K562 (cell line): ENCODE measurements at regions not wholly inside any gene's neighbourhood (a gene's known extent, or its start where the extent isn't known, plus 50 kb on each side); places are given as distances from the start of the nearest gene placed in this dataset.

Experiments used
- ATAC-seq: fragments of 200-7000 bp; cut with Tn5 transposase; 3 replicates; pipeline ENCODE4 v1.9.1; 2020; ENCODE audit warnings: moderate library complexity
- BruUV-seq: library from RNA; stranded (reverse); fragments of 400-500 nt; replicated peaks from 2 replicates; lab custom pipeline; 2021; lab: Mats Ljungman, UMichigan
- CTCF ChIA-PET: fragments of 300-600 bp; formaldehyde crosslinking; extraction: SDS; loops from one replicate; lab custom pipeline; 2021; ENCODE audit warnings: low intra/inter-chr PET ratio; lab: Yijun Ruan, JAX
- POLR2A ChIA-PET: fragments of 300-600, 350-650 bp; sonication (Branson Sonifier 250); formaldehyde crosslinking; extraction: SDS; loops from one replicate; lab custom pipeline; 2021; ENCODE audit warnings: antibody characterized with exemption, inconsistent platforms; lab: Yijun Ruan, JAX
- DNase-seq, 4 experiments: peaks; one replicate each; pipeline versions ENCODE4 v3.0.0 to v3.0.0-alpha.2; 2011 to 2018; ENCODE audit warnings: low spot score in 3 of 4, mixed read lengths in 3 of 4; ENCODE audit errors: extremely low read depth in 1 of 4
- FAIRE-seq: peaks from 2 replicates; lab custom pipeline; 2011; peaks lifted over from hg19 to GRCh38; lab: Jason Lieb, UNC
- H2AFZ ChIP-seq: 2 replicates; pipeline ENCODE4 v1.6.0; 2011; ENCODE audit warnings: low read depth, low read length, control low read depth, inconsistent platforms
- H3K27ac ChIP-seq: fragments of 200-600 bp; 3 replicates; pipeline ENCODE4 v1.8.0; 2011; ENCODE audit warnings: low read depth, mild to moderate bottlenecking, control low read depth, inconsistent platforms, low read length, moderate library complexity, mixed read lengths; ENCODE audit errors: extremely low read depth
- H3K27me3 ChIP-seq, 2 experiments: fragments of 300-600 bp in 1 of 2; 2 replicates in 1 of 2; 3 replicates in 1 of 2; pipeline versions ENCODE4 v1.6.0 to v1.8.0; 2011; ENCODE audit warnings: inconsistent platforms in 2 of 2, low read length in 2 of 2, mild to moderate bottlenecking in 1 of 2, mixed read lengths in 1 of 2, moderate library complexity in 1 of 2; ENCODE audit not compliant: control insufficient read depth in 2 of 2, insufficient read depth in 2 of 2
- H3K36me3 ChIP-seq: fragments of 300-600 bp; 3 replicates; pipeline ENCODE4 v1.8.0; 2011; ENCODE audit warnings: mild to moderate bottlenecking, low read length, inconsistent platforms; ENCODE audit not compliant: control insufficient read depth, insufficient read depth
- H3K4me1 ChIP-seq, 2 experiments: fragments of 200-600 bp in 1 of 2; replicated peaks in 1 of 2; 2 replicates in 1 of 2; 3 replicates in 1 of 2; pipeline versions ENCODE4 v1.5.1 to v1.8.0; 2011; ENCODE audit warnings: inconsistent platforms in 2 of 2, low read length in 2 of 2, mild to moderate bottlenecking in 1 of 2, mixed read lengths in 1 of 2, moderate library complexity in 1 of 2; ENCODE audit not compliant: control insufficient read depth in 2 of 2, insufficient read depth in 2 of 2
- H3K4me2 ChIP-seq: 2 replicates; pipeline ENCODE4 v1.6.1; 2011; ENCODE audit warnings: low read length, control low read depth, inconsistent platforms, mixed read lengths; ENCODE audit not compliant: insufficient read depth
- H3K4me3 ChIP-seq: fragments of 200-600 bp; sonication (generic), shearing (Covaris generic); 2 replicates; pipeline ENCODE4 v1.5.1; 2016; ENCODE audit warnings: control low read depth, inconsistent platforms
- H3K79me2 ChIP-seq: fragments of 200-600 bp; 3 replicates; pipeline ENCODE4 v1.8.0; 2011; ENCODE audit warnings: low read length, inconsistent platforms; ENCODE audit not compliant: control insufficient read depth, insufficient read depth
- H3K9ac ChIP-seq, 2 experiments: 2 replicates each; pipeline versions ENCODE4 v1.6.0 to v1.6.1; 2011; ENCODE audit warnings: low read depth in 2 of 2, low read length in 2 of 2, control low read depth in 1 of 2, inconsistent platforms in 1 of 2, mild to moderate bottlenecking in 1 of 2, mixed read lengths in 1 of 2; ENCODE audit not compliant: insufficient read depth in 1 of 2
- H3K9me1 ChIP-seq: one replicate; pipeline ENCODE4 v1.6.0; 2011; ENCODE audit warnings: inconsistent platforms, mild to moderate bottlenecking, low read length, moderate library complexity; ENCODE audit not compliant: control insufficient read depth, insufficient read depth
- H3K9me3 ChIP-seq: replicated peaks from 2 replicates; pipeline ENCODE4 v1.5.1; 2011; ENCODE audit warnings: low read depth, low read length, inconsistent platforms; ENCODE audit not compliant: control insufficient read depth, insufficient read depth
- H4K20me1 ChIP-seq: replicated peaks from 2 replicates; pipeline ENCODE4 v1.6.1; 2011; ENCODE audit warnings: low read length, inconsistent platforms, mixed read lengths; ENCODE audit not compliant: control insufficient read depth, insufficient read depth
- ARNT ChIP-seq, 2 experiments: fragments of 450-650 bp; IDR thresholded peaks; 2 replicates each; pipeline ENCODE4 v1.6.1; 2016; ENCODE audit warnings: mild to moderate bottlenecking in 1 of 2
- CAMTA2 ChIP-seq: fragments of 250-450 bp; sonication (Bioruptor Pico); conservative IDR thresholded peaks from 2 replicates; pipeline ENCODE4 v1.5.1; 2022
- MED1 ChIP-seq: sonication (generic); formaldehyde crosslinking; IDR thresholded peaks from 2 replicates; pipeline ENCODE4 v1.8.1; 2023; ENCODE audit warnings: missing genetic modification reagents, borderline replicate concordance
- MTA1 ChIP-seq: fragments of 450-650 bp; IDR thresholded peaks from 2 replicates; pipeline ENCODE4 v1.6.1; 2017; ENCODE audit warnings: borderline replicate concordance
- NCOA2 ChIP-seq, 2 experiments: fragments of 450-650 bp; IDR thresholded peaks; 2 replicates each; pipeline ENCODE4 v1.6.1; 2018; ENCODE audit warnings: mild to moderate bottlenecking in 2 of 2, moderate library complexity in 1 of 2; ENCODE audit not compliant: partially characterized antibody in 2 of 2
- POLR2G ChIP-seq: fragments of 200-400 bp; formaldehyde crosslinking; IDR thresholded peaks from 2 replicates; pipeline ENCODE4 v1.6.1; 2017; ENCODE audit warnings: low read depth, mild to moderate bottlenecking, antibody characterized with exemption, low read length, moderate library complexity
- RBFOX2 ChIP-seq: fragments of 200-400 bp; formaldehyde crosslinking; IDR thresholded peaks from 2 replicates; pipeline ENCODE4 v1.6.1; 2017; ENCODE audit warnings: low read depth, mild to moderate bottlenecking, low read length, moderate library complexity
- SPI1 ChIP-seq: IDR thresholded peaks from 2 replicates; pipeline ENCODE4 v1.6.1; 2011; ENCODE audit warnings: low read depth, low read length, control low read depth, borderline replicate concordance
- SUPT5H ChIP-seq: fragments of 450-650 bp; IDR thresholded peaks from 2 replicates; pipeline ENCODE4 v1.6.1; 2016
- TBL1XR1 ChIP-seq, 2 experiments: IDR thresholded peaks; 2 replicates each; pipeline ENCODE4 v1.6.1; 2012; ENCODE audit warnings: improper control_type of control experiment in 2 of 2, low read length in 2 of 2, mild to moderate bottlenecking in 1 of 2
- in situ Hi-C: fragments of 300-500 bp; cut with MboI; formaldehyde crosslinking; loops from 4 replicates; pipeline ENCODE4 v1.15.0; 2018; ENCODE audit warnings: inconsistent platforms, mixed read lengths
- intact Hi-C: fragments of 100-400 bp; cut with micrococcal nuclease; formaldehyde crosslinking; loops from 2 replicates; pipeline ENCODE4 v1.14.2; 2022

DNA sequence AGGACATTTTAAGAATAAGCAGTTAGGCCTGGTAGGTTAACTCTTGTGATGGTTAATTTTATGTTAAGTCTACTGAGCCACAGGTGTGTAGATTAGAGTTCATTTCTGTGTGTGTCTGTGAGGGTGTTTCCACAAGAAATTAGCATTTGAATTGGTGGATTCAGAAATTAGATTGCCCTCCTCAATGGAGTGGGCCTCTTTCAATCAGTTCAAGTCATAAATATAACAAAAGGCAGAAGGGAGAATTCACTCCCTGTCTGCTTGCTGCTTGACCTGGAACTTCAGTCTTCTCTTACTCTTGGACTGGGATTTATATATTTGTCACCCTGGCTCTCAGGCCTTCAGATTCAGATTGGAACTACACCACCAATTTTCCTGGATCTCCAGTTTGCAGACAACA, 55.3 kb upstream of the POM121L12 start:
- Histone ChIP-seq H2AFZ (no peak overlapping the region), H3K4me3 (no peak overlapping the region), H3K4me2 (no peak overlapping the region), H3K36me3 (no peaks in the 10 kb centered on the region), H3K27ac (no peak overlapping the region), H4K20me1 (no peaks in the 10 kb centered on the region), H3K9me1 (no peaks in the 10 kb centered on the region), H3K9me3 (0 out of 2 replicates have a peak, but pooled peaks cover under 1% of the 10 kb centered on the region), H3K27me3 (no peaks in the 10 kb centered on the region), H3K9ac (no peak overlapping the region), H3K4me1 (no peaks in the 10 kb centered on the region), H3K79me2 (no peaks in the 10 kb centered on the region)
- ATAC-seq (no peak), DNase-seq (no peak), FAIRE-seq (no peak)
- ChIA-PET POLR2A (no interaction called here), CTCF (no interaction called here)
- no TSS peak for BruUV-seq
- no peak for TF ChIP-seq POLR2G
- no peak for TF ChIP-seq ARNT (IDR thresholded peaks at IDR 0.05)
- no peak for TF ChIP-seq MED1 (CRISPR knock-in tag)
- no peak for TF ChIP-seq SUPT5H
- TF ChIP-seq TBL1XR1 (IDR thresholded peaks at IDR 0.05; ENCODE audit: low read length in 2 of 2), result no peak
- TF ChIP-seq CAMTA2 (CRISPR knock-in tag), result no peak
- no peak for TF ChIP-seq RBFOX2
- TF ChIP-seq SPI1, result no peak
- no peak for TF ChIP-seq NCOA2 (IDR thresholded peaks at IDR 0.05; ENCODE audit: partially characterized antibody in 2 of 2)
- TF ChIP-seq MTA1, result no peak
- in situ Hi-C loops, result no loop called here
- intact Hi-C loops, result no loop called here
